A673 (cell line): ENCODE measurements at regions not wholly inside any gene's neighbourhood (a gene's known extent, or its start where the extent isn't known, plus 50 kb on each side); places are given as distances from the start of the nearest gene placed in this dataset.

Experiments used
- BruUV-seq: library from RNA; stranded (reverse); fragments of 400-500 nt; replicated peaks from 2 replicates; lab custom pipeline; 2021; lab: Mats Ljungman, UMichigan
- CTCF ChIA-PET: fragments of 300-600 bp; sonication (Branson Sonifier 250); formaldehyde crosslinking; loops from one replicate; lab custom pipeline; 2022; ENCODE audit warnings: antibody characterized with exemption; lab: Charles Lee
- POLR2A ChIA-PET: fragments of 300-600 bp; sonication (Branson Sonifier 250); formaldehyde crosslinking; loops from one replicate; lab custom pipeline; 2022; ENCODE audit warnings: antibody characterized with exemption; ENCODE audit not compliant: low non-redundant PET; lab: Charles Lee
- DNase-seq: peaks from one replicate; pipeline ENCODE4 v3.0.0-alpha.2; 2015; ENCODE audit warnings: low spot score
- H3K27ac ChIP-seq: fragments of 200-600 bp; sonication (generic); 2 replicates; pipeline ENCODE4 v1.5.1; 2016; ENCODE audit warnings: mixed run types, low read depth, mild to moderate bottlenecking, mixed read lengths, antibody characterized with exemption, low read length; ENCODE audit not compliant: poor library complexity, severe bottlenecking
- H3K27me3 ChIP-seq: fragments of 200-600 bp; sonication (generic); replicated peaks from 2 replicates; pipeline ENCODE4 v1.6.1; 2017; ENCODE audit warnings: mixed run types, low read depth, mild to moderate bottlenecking, mixed read lengths, antibody characterized with exemption, low read length; ENCODE audit not compliant: insufficient read depth, poor library complexity
- H3K36me3 ChIP-seq: fragments of 200-600 bp; sonication (generic); 2 replicates; pipeline ENCODE4 v1.6.1; 2016; ENCODE audit warnings: mixed run types, mild to moderate bottlenecking, mixed read lengths, antibody characterized with exemption, low read length; ENCODE audit not compliant: insufficient read depth, poor library complexity, severe bottlenecking
- H3K4me1 ChIP-seq: fragments of 200-600 bp; sonication (generic); 2 replicates; pipeline ENCODE4 v1.6.1; 2017; ENCODE audit warnings: mixed run types, mild to moderate bottlenecking, mixed read lengths, antibody characterized with exemption, low read length; ENCODE audit not compliant: insufficient read depth, poor library complexity, severe bottlenecking
- H3K4me3 ChIP-seq: fragments of 200-600 bp; sonication (generic); 2 replicates; pipeline ENCODE4 v1.5.1; 2016; ENCODE audit warnings: low read depth, mixed run types, mild to moderate bottlenecking, mixed read lengths, low read length; ENCODE audit not compliant: poor library complexity, severe bottlenecking
- H3K9me3 ChIP-seq: fragments of 200-600 bp; sonication (generic); 2 replicates; pipeline ENCODE4 v1.6.1; 2016; ENCODE audit warnings: mixed run types, low read depth, mild to moderate bottlenecking, mixed read lengths, antibody characterized with exemption, low read length; ENCODE audit not compliant: poor library complexity, severe bottlenecking
- EZH2 ChIP-seq: fragments of 200-600 bp; sonication (generic); IDR thresholded peaks from 2 replicates; pipeline ENCODE4 v1.6.1; 2017; ENCODE audit warnings: borderline replicate concordance, low read depth, mild to moderate bottlenecking, mixed read lengths, antibody characterized with exemption, low read length; ENCODE audit not compliant: poor library complexity, severe bottlenecking
- intact Hi-C: fragments of 100-400 bp; cut with micrococcal nuclease; formaldehyde crosslinking; loops from one replicate; pipeline ENCODE4 v1.10.0; 2022; ENCODE audit not compliant: unreplicated experiment
- TF ChIP-seq, protein P1 (sequence below): fragments of 300-800, 200-600 bp; sonication (generic); conservative IDR thresholded peaks from 2 replicates; pipeline ENCODE4 v1.5.1; 2017; ENCODE audit warnings: low read depth, mild to moderate bottlenecking, antibody characterized with exemption, low read length, moderate library complexity, mixed read lengths

DNA sequence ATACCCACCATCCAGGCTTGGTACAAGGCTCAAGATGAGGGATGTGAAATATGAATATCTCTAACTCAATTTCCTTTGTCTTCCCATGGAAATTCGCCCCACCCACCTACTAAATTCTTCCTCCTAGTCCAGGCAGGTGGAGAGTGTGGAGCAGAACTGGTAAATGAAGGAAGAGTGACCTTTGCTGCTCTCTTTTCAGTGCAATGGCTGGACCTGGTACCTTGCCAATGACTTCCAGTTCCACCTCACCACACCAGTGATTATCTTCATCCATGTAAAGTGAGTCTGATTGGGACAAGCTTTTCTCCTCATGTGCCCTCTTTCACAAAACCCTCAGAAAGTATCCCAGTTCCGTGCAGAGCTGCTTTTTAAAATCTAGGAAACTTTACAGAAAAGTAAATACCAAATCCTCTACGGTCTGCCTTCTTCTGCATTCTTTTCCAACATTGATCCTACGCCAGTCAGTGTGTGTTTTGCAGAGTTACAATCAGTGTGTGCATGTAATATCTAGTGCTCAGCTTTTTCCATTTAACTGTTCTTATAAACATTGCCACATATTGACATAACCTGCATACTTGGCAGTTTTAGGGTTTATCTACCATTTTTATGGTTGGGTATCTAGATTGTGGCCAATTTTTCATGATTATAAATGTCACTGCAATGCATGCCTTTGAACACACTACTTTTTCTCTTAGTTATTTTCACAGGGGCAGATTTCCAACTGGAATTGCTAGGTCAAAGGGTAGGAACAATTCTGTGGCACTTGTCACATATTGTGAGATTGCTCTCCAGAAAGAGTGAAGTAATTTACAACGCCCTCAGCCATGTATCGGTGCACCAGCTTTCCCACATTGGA, 86.5 kb upstream of the SEC11C start:
- no peaks in the 10 kb centered on the region for H3K27me3 ChIP-seq
- H3K27ac ChIP-seq, result no peak overlapping the region
- H3K9me3 ChIP-seq, result no peaks in the 10 kb centered on the region
- ChIA-PET CTCF (interaction anchor here (0.6 kb wide), 1 partner anchor 230 kb away, joined by 3 read pairs; no protein-coding TSS in a partner anchor), POLR2A (no interaction called here)
- no peaks in the 10 kb centered on the region for H3K36me3 ChIP-seq
- peaks cover 70% of the 10 kb centered on the region for H3K4me1 ChIP-seq
- intact Hi-C loops, result no loop called here
- DNase-seq, result no peak
- BruUV-seq, result no TSS peak
- TF ChIP-seq EZH2, result no peak
- TF ChIP-seq, protein P1, sequence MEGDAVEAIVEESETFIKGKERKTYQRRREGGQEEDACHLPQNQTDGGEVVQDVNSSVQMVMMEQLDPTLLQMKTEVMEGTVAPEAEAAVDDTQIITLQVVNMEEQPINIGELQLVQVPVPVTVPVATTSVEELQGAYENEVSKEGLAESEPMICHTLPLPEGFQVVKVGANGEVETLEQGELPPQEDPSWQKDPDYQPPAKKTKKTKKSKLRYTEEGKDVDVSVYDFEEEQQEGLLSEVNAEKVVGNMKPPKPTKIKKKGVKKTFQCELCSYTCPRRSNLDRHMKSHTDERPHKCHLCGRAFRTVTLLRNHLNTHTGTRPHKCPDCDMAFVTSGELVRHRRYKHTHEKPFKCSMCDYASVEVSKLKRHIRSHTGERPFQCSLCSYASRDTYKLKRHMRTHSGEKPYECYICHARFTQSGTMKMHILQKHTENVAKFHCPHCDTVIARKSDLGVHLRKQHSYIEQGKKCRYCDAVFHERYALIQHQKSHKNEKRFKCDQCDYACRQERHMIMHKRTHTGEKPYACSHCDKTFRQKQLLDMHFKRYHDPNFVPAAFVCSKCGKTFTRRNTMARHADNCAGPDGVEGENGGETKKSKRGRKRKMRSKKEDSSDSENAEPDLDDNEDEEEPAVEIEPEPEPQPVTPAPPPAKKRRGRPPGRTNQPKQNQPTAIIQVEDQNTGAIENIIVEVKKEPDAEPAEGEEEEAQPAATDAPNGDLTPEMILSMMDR, result no peak
- H3K4me3 ChIP-seq, result no peak overlapping the region

DNA sequence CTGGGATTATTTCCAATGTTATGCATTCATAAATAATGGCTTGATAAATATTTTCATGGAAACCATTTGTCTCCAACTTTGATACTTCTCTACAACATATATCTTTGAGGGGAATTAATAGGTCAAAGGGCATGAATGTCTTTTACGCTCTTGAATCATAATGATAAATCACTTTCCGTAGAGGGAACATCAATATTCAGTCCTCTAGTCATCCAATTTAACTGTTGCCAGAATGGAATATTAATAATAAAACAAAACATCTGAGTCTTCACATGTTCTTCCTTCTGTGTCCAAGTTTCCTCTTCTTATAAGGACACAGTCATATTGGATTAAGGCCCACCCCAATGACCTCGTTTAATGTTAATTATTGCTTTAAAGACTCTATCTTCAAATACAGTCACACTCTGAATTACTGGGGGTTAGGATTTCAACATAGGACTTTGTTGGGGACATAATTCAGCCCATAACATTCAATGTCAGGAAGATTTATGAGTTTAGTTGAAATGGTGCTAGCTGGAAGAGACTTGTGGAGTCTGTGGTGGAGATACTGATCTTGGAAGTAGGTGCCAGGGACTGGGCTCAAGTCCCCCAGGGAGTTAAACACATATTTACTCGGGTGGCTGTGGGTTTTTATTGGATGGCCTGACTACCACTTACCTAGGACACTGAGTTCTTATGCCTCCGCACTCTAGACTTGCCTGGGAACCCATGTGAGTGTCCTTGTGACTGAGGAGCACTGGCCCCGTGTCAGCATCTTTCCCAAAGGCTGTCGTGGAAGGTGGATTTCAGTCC, 85.0 kb upstream of the SEC11C start:
- Histone ChIP-seq H3K4me3 (no peak overlapping the region), H3K36me3 (no peaks in the 10 kb centered on the region), H3K27me3 (no peaks in the 10 kb centered on the region), H3K27ac (peak overlapping the region; percentile 8), H3K4me1 (peaks cover 59% of the 10 kb centered on the region), H3K9me3 (no peaks in the 10 kb centered on the region)
- no TSS peak for BruUV-seq
- ChIA-PET CTCF (no interaction called here), POLR2A (no interaction called here)
- TF ChIP-seq, protein P1, result no peak
- no peak for TF ChIP-seq EZH2
- intact Hi-C loops, result loop anchor here (5.0 kb wide), 1 partner anchor 187 kb away; no protein-coding TSS in a partner anchor
- DNase-seq, result peak; percentile 71

DNA sequence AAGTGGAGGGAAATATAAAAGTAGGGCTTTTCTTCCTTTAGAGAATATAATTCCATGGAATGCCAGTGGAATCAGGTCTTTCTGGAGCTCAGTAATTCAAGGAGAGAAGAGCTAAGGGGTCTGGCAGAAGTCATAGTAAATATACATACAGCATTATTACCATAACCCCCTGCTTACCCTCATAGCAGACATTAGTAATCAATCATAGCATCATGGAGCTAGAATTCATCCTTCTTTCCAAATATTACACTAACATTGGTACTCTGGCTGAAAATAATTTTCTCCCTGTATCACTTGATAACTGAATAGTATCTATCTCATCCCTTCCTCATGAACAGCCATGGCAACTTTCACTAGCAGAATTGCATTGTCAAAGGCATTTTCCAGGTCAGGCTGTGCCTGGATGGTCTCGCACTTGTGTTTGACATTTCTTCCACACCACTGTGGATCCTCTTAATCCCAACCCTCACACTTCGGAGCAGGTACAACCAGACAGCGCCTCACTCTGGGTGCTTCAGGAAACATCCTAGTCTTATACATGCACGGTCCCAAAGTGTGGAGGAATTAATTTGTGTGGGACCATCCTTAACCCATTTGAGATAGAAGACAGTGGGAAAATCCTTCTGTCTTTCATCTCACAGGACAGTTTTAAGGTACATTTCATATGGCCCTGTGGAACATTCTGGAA, 84.2 kb upstream of the SEC11C start:
- no peak for TF ChIP-seq EZH2
- TF ChIP-seq, protein P1, result peak; percentile 55
- H3K4me1 ChIP-seq, result peaks cover 53% of the 10 kb centered on the region
- BruUV-seq, result no TSS peak
- H3K36me3 ChIP-seq, result no peaks in the 10 kb centered on the region
- no peaks in the 10 kb centered on the region for H3K27me3 ChIP-seq
- intact Hi-C loops, result loop anchor here (2.0 to 5.0 kb wide), 2 partner anchors 113 to 188 kb away; no protein-coding TSS in a partner anchor
- no peak overlapping the region for H3K4me3 ChIP-seq
- POLR2A ChIA-PET, result no interaction called here
- peak; percentile 48 for DNase-seq
- H3K9me3 ChIP-seq, result no peaks in the 10 kb centered on the region
- CTCF ChIA-PET, result interaction anchor here (0.6 kb wide), 1 partner anchor 110 kb away, joined by 3 read pairs; no protein-coding TSS in a partner anchor
- peak overlapping the region; percentile 32 for H3K27ac ChIP-seq
